ENCODE measurements at regions not wholly inside any gene's neighbourhood (a gene's known extent, or its start where the extent isn't known, plus 50 kb on each side); places are given as distances from the start of the nearest gene placed in this dataset.

GRCh38 chr15:67997996-67998395, 56.1 kb upstream of the PIAS1 start:
- H3K4me2 ChIP-seq, result peak overlapping the region; percentile 63
- peaks cover 12% of the 10 kb centered on the region for H3F3A ChIP-seq (ENCODE audit: insufficient read depth, low read depth)
- no peaks in the 10 kb centered on the region for H3K27me3 ChIP-seq (ENCODE audit: insufficient read depth, low read depth)
- ChIA-PET POLR2A (ENCODE audit: unreplicated experiment) (interaction anchor here (0.6 kb wide), 3 partner anchors 56 to 450 kb away, joined by 3 to 6 read pairs (median 6); no protein-coding TSS in a partner anchor), CTCF (no interaction called here)
- peak overlapping the region; percentile 71 for H3K27ac ChIP-seq
- H3K4me1 ChIP-seq (replicated peaks; ENCODE audit: insufficient read depth), result peaks cover 18% of the 10 kb centered on the region
- TF ChIP-seq EZH2 (IDR thresholded peaks at IDR 0.05; ENCODE audit: low read depth), result no peak
- TF ChIP-seq CTCF (conservative IDR thresholded peaks at IDR 0.05), result no peak
- no peaks in the 10 kb centered on the region for H4K20me1 ChIP-seq (ENCODE audit: insufficient read depth)
- no peaks in the 10 kb centered on the region for H3K9me3 ChIP-seq (ENCODE audit: insufficient read depth, low read depth)
- H3K4me3 ChIP-seq, result no peak overlapping the region
- H3K9me2 ChIP-seq (ENCODE audit: insufficient read depth), result no peaks in the 10 kb centered on the region
- H3K36me3 ChIP-seq (ENCODE audit: low read depth), result no peaks in the 10 kb centered on the region
- no peak overlapping the region for H2AFZ ChIP-seq
- peak; percentile 21 to 84 for DNase-seq
- BruUV-seq (replicated peaks), result no TSS peak
- H3K79me2 ChIP-seq (ENCODE audit: low read depth), result no peaks in the 10 kb centered on the region
- intact Hi-C loops (cut with micrococcal nuclease; ENCODE audit: unreplicated experiment), result loop anchor here (2.0 kb wide), 1 partner anchor 15 kb away; no protein-coding TSS in a partner anchor

GRCh38 chr15:67998599-67999133, 55.4 kb upstream of the PIAS1 start:
- H3K9me3 ChIP-seq (ENCODE audit: insufficient read depth, low read depth), result no peaks in the 10 kb centered on the region
- peak overlapping the region; percentile 13; the same call in 1 of the 2 replicates for H3K4me3 ChIP-seq
- H3K4me1 ChIP-seq (replicated peaks; ENCODE audit: insufficient read depth), result peaks cover 18% of the 10 kb centered on the region
- H3K36me3 ChIP-seq (ENCODE audit: low read depth), result no peaks in the 10 kb centered on the region
- H3F3A ChIP-seq (ENCODE audit: insufficient read depth, low read depth), result peaks cover 12% of the 10 kb centered on the region
- ChIA-PET POLR2A (ENCODE audit: unreplicated experiment) (interaction anchor here (0.6 to 0.7 kb wide), 2 partner anchors 53 to 55 kb away, joined by 3 to 7 read pairs; no protein-coding TSS in a partner anchor), CTCF (no interaction called here)
- H3K4me2 ChIP-seq, result peak overlapping the region; percentile 63
- DNase-seq, result peak; percentile 61 to 65
- no peaks in the 10 kb centered on the region for H3K79me2 ChIP-seq (ENCODE audit: low read depth)
- BruUV-seq (replicated peaks), result no TSS peak
- H4K20me1 ChIP-seq (ENCODE audit: insufficient read depth), result no peaks in the 10 kb centered on the region
- no peak overlapping the region for H2AFZ ChIP-seq
- no peaks in the 10 kb centered on the region for H3K27me3 ChIP-seq (ENCODE audit: insufficient read depth, low read depth)
- H3K9me2 ChIP-seq (ENCODE audit: insufficient read depth), result no peaks in the 10 kb centered on the region
- TF ChIP-seq EZH2 (IDR thresholded peaks at IDR 0.05; ENCODE audit: low read depth) (no peak), CTCF (conservative IDR thresholded peaks at IDR 0.05) (no peak)
- intact Hi-C loops (cut with micrococcal nuclease; ENCODE audit: unreplicated experiment), result loop anchor here (1.0 to 2.0 kb wide), 2 partner anchors 14 to 56 kb away; partner anchors contain the start of gene PIAS1
- H3K27ac ChIP-seq, result peak overlapping the region; percentile 71

GRCh38 chr15:67999320-68000100, 54.6 kb upstream of the PIAS1 start:
- H3K79me2 ChIP-seq (ENCODE audit: low read depth), result no peaks in the 10 kb centered on the region
- TF ChIP-seq EZH2 (IDR thresholded peaks at IDR 0.05; ENCODE audit: low read depth), result no peak
- no peak for TF ChIP-seq CTCF (conservative IDR thresholded peaks at IDR 0.05)
- no peaks in the 10 kb centered on the region for H3K27me3 ChIP-seq (ENCODE audit: insufficient read depth, low read depth)
- ChIA-PET CTCF (no interaction called here), POLR2A (ENCODE audit: unreplicated experiment) (interaction anchor here (0.7 kb wide), 1 partner anchor 54 kb away, joined by 7 read pairs; no protein-coding TSS in a partner anchor)
- H3F3A ChIP-seq (ENCODE audit: insufficient read depth, low read depth), result peaks cover 12% of the 10 kb centered on the region
- no peak overlapping the region for H2AFZ ChIP-seq
- intact Hi-C loops (cut with micrococcal nuclease; ENCODE audit: unreplicated experiment), result loop anchor here (1.0 to 2.0 kb wide), 2 partner anchors 13 to 55 kb away; partner anchors contain the start of gene PIAS1
- peaks cover 18% of the 10 kb centered on the region for H3K4me1 ChIP-seq (replicated peaks; ENCODE audit: insufficient read depth)
- H3K4me3 ChIP-seq, result no peak overlapping the region
- no peaks in the 10 kb centered on the region for H3K36me3 ChIP-seq (ENCODE audit: low read depth)
- H3K9me2 ChIP-seq (ENCODE audit: insufficient read depth), result no peaks in the 10 kb centered on the region
- H3K9me3 ChIP-seq (ENCODE audit: insufficient read depth, low read depth), result no peaks in the 10 kb centered on the region
- H4K20me1 ChIP-seq (ENCODE audit: insufficient read depth), result no peaks in the 10 kb centered on the region
- no peak overlapping the region for H3K27ac ChIP-seq
- peak overlapping the region; percentile 63; the same call in 1 of the 2 replicates for H3K4me2 ChIP-seq
- BruUV-seq (replicated peaks), result no TSS peak
- no peak for DNase-seq
